Pancreas (tissue), 10 donors: ENCODE measurements at regions not wholly inside any gene's neighbourhood (a gene's known extent, or its start where the extent isn't known, plus 50 kb on each side); places are given as distances from the start of the nearest gene placed in this dataset.
A peak's percentile ranks its signal among the peaks of the same experiment; 100 is the strongest.

Experiments used
- ATAC-seq, 4 donors: fragments of 200-7000 bp; cut with Tn5 transposase; one replicate each; pipeline versions ENCODE4 v1.8.0 to v1.9.1; 2020; ENCODE audit warnings: mild to moderate bottlenecking in 4 of 4, moderate library complexity in 4 of 4
- DNase-seq, 6 donors: peaks; one replicate each; pipeline ENCODE4 v3.0.0-alpha.2; 2020
- FAIRE-seq: peaks from 2 replicates; lab custom pipeline; 2012; peaks lifted over from hg19 to GRCh38; lab: Jason Lieb, UNC
- H3K27ac ChIP-seq, 4 donors: fragments of 200-600 bp; sonication (generic); 1 replicate in 3 of 4; 2 replicates in 1 of 4; pipeline versions ENCODE4 v1.5.0 to v1.8.0; 2020
- H3K27me3 ChIP-seq, 4 donors: fragments of 200-600 bp; one replicate each; pipeline ENCODE4 v1.8.0; 2021
- H3K36me3 ChIP-seq, 3 donors: fragments of 200-600 bp; sonication (generic) in 1 of 3; one replicate each; pipeline versions ENCODE4 v1.5.0 to v1.8.0; 2020 to 2021
- H3K4me1 ChIP-seq, 3 donors: fragments of 200-600 bp; one replicate each; pipeline ENCODE4 v1.8.0; 2021
- H3K4me3 ChIP-seq, 4 donors: fragments of 200-600 bp; sonication (generic) in 2 of 4; one replicate each; pipeline versions ENCODE4 v1.5.0 to v1.8.0; 2020 to 2021
- H3K9me3 ChIP-seq, 4 donors: fragments of 200-600 bp; one replicate each; pipeline ENCODE4 v1.8.0; 2021
- WGBS, 2 donors: extraction: QIAGEN DNeasy Blood & Tissue Kit; methylation state at CpG; one replicate each; pipeline ENCODE4 v1.1.7; 2013; 5-methylcytosine and 5-hydroxymethylcytosine counted together
- intact Hi-C, 3 donors: fragments of 100-400 bp; cut with DNase I; formaldehyde crosslinking; loops; one replicate each; pipeline versions ENCODE4 v1.11.1 to v1.14.2; 2022
- TF ChIP-seq, protein P1 (sequence below), 4 donors: fragments of 200-600 bp; sonication (generic) in 3 of 4; IDR thresholded peaks; one replicate each; pipeline versions ENCODE4 v1.5.0 to v1.8.0; 2021; ENCODE audit warnings: antibody characterized with exemption in 4 of 4
- donor health status: healthy with polysubstance abuse.
- donor health status: DM: no; HTN: no; CAD: no; lungs with moderate emphysema.
- donor health status: DM: no; HTN: no; CAD: no.
- donor health status: control.
- donor health status: control.
- donor health status: Bipolar disorder and iron deficiency.
- donor health status: DM: yes; HTN: yes; CAD: no.
- donor health status: DM: no; HTN: no; CAD: no.
- donor health status: DM: no; HTN: no; CAD: no.
- donor health status: DM: yes; HTN: yes; CAD: no.

- H3K9me3 ChIP-seq: no peaks in the 10 kb centered on the region
- H3K36me3 ChIP-seq: no peaks in the 10 kb centered on the region
- no peak overlapping the region for H3K4me3 ChIP-seq
- no peaks in the 10 kb centered on the region for H3K27me3 ChIP-seq
- intact Hi-C loops: no loop called here
- no peak overlapping the region for H3K27ac ChIP-seq
- H3K4me1 ChIP-seq: no peaks in the 10 kb centered on the region
- TF ChIP-seq, protein P1, sequence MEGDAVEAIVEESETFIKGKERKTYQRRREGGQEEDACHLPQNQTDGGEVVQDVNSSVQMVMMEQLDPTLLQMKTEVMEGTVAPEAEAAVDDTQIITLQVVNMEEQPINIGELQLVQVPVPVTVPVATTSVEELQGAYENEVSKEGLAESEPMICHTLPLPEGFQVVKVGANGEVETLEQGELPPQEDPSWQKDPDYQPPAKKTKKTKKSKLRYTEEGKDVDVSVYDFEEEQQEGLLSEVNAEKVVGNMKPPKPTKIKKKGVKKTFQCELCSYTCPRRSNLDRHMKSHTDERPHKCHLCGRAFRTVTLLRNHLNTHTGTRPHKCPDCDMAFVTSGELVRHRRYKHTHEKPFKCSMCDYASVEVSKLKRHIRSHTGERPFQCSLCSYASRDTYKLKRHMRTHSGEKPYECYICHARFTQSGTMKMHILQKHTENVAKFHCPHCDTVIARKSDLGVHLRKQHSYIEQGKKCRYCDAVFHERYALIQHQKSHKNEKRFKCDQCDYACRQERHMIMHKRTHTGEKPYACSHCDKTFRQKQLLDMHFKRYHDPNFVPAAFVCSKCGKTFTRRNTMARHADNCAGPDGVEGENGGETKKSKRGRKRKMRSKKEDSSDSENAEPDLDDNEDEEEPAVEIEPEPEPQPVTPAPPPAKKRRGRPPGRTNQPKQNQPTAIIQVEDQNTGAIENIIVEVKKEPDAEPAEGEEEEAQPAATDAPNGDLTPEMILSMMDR (IDR thresholded peaks at IDR 0.05): no peak
- no peak for FAIRE-seq
- DNase-seq: no peak
- ATAC-seq: peak in 2 of 4 donors; percentile 42 to 48
Observed at GRCh38 chr1:193525411-193525810, 339.0 kb upstream of the B3GALT2 start.

DNA sequence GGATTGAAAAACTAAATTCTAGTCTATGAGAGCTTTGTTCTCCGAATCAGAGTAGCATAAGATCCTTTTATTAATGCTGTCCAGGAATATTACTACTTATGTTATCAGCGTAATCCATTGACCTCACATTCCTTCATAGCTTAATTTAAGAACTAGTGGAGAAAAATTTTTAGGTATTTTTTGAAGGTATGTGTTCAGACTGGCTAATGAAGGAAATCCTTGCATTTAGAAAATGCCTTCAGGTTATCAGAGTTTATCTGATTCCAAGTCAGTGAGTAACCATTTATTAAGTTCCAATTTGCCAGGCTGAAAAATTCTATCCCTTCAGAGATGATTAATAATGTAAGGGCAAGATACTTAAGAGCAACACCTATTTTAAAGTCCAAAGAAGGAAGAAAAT is 338.2 kb upstream of the B3GALT2 start:
- TF ChIP-seq, protein P1 (IDR thresholded peaks at IDR 0.05): no peak
- DNase-seq (no peak), FAIRE-seq (no peak), ATAC-seq (no peak)
- H3K4me3 ChIP-seq: no peak overlapping the region
- H3K9me3 ChIP-seq: no peaks in the 10 kb centered on the region
- no peak overlapping the region for H3K27ac ChIP-seq
- intact Hi-C loops: no loop called here
- WGBS, 2 donors: 71 to 74% methylated on average over 2 of the region's 2 CpGs
- no peaks in the 10 kb centered on the region for H3K36me3 ChIP-seq
- H3K27me3 ChIP-seq: no peaks in the 10 kb centered on the region
- no peaks in the 10 kb centered on the region for H3K4me1 ChIP-seq

DNA sequence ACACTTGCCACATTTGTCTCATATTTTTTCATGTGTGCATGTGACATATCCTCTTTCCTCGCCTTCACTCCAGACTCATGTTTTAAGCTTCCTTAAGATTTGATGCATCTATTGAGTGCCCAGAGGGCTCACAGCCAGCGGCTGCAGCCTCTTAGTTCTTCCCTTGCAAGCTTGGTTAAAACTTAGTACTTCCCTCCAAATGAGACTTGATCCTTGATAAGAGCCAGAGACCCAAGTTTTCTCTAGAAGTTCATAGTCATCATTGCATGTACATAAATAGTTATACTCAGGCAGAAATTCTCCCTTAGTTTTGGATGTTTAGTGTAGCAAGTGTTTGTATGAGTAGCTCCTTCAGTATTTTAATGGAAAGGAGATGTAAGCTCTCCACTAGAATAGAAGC is 337.6 kb upstream of the B3GALT2 start:
- Histone ChIP-seq H3K4me3 (no peak overlapping the region), H3K4me1 (no peaks in the 10 kb centered on the region), H3K36me3 (no peaks in the 10 kb centered on the region), H3K27ac (no peak overlapping the region), H3K9me3 (no peaks in the 10 kb centered on the region), H3K27me3 (no peaks in the 10 kb centered on the region)
- 65 to 76% methylated on average over 2 of the region's 2 CpGs for WGBS, 2 donors
- FAIRE-seq (no peak), ATAC-seq (no peak), DNase-seq (no peak)
- TF ChIP-seq, protein P1 (IDR thresholded peaks at IDR 0.05): no peak
- intact Hi-C loops: no loop called here

DNA sequence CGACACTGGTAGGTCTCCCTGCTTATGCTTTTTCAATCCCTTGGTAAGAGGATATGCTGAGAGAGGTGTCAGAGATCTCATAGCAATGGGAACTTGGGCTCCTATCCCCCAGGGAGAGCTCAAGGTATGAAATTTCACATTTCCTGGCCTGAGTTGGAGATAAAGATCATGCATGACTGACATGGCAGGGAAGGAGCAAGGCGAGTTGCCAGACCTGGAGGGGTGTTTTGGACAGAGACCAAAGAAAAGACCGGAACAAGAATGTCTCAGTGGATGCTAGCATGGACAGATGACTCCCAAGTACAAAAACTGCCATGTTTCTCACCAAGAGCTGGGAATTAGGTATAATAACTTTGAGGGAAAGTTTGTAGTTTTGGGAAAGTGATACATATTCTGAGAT is 334.1 kb upstream of the B3GALT2 start:
- DNase-seq: no peak
- 66 to 72% methylated on average over 3 of the region's 3 CpGs for WGBS, 2 donors
- no peak overlapping the region for H3K27ac ChIP-seq
- H3K4me3 ChIP-seq: no peak overlapping the region
- no peak for ATAC-seq
- no peaks in the 10 kb centered on the region for H3K27me3 ChIP-seq
- intact Hi-C loops: no loop called here
- no peaks in the 10 kb centered on the region for H3K4me1 ChIP-seq
- TF ChIP-seq, protein P1 (IDR thresholded peaks at IDR 0.05): no peak
- H3K36me3 ChIP-seq: no peaks in the 10 kb centered on the region
- no peaks in the 10 kb centered on the region for H3K9me3 ChIP-seq
- FAIRE-seq: no peak

DNA sequence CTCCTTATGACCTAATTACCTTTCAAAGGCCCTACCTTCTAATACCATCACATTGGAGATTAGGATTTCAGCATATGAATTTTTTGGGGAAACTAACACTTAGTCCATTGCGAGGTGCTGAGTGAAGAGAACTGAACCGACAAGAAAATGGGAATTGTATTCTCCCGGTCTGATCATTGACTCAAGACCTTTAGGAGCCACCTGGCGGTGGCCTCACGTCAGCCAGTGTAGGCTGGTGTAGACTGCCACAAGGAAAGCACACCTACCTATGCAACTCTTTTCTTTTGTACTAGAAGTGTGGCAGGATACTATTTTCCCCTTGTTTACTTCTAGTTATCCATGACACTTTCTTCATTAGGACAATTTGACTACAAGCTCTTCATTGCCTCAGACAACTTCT is 333.5 kb upstream of the B3GALT2 start:
- Histone ChIP-seq H3K27me3 (no peaks in the 10 kb centered on the region), H3K36me3 (no peaks in the 10 kb centered on the region), H3K4me3 (no peak overlapping the region), H3K9me3 (no peaks in the 10 kb centered on the region), H3K27ac (no peak overlapping the region), H3K4me1 (no peaks in the 10 kb centered on the region)
- FAIRE-seq (no peak), DNase-seq (no peak), ATAC-seq (no peak)
- WGBS, 2 donors: 86 to 87% methylated on average over 5 of the region's 5 CpGs
- intact Hi-C loops: no loop called here
- TF ChIP-seq, protein P1 (IDR thresholded peaks at IDR 0.05): no peak
